Type B pancreatic cell (in vitro differentiated cells): ENCODE measurements at regions not wholly inside any gene's neighbourhood (a gene's known extent, or its start where the extent isn't known, plus 50 kb on each side); places are given as distances from the start of the nearest gene placed in this dataset.

ENCODE experiments used
- DNase-seq: peaks from one replicate; pipeline ENCODE4 v3.0.0; 2021; ENCODE audit warnings: mixed read lengths; ENCODE audit not compliant: unreplicated experiment; ENCODE audit errors: extremely low spot score
- H3K27ac Mint-ChIP-seq: 2 replicates; pipeline ENCODE4 v1.8.0; 2021; ENCODE audit warnings: mild to moderate bottlenecking, mixed read lengths
- H3K27me3 Mint-ChIP-seq: 2 replicates; pipeline ENCODE4 v1.8.0; 2021; ENCODE audit warnings: mixed read lengths
- H3K36me3 Mint-ChIP-seq: 2 replicates; pipeline ENCODE4 v1.8.0; 2021; ENCODE audit warnings: mixed read lengths
- H3K4me1 Mint-ChIP-seq: one replicate; pipeline ENCODE4 v1.8.0; 2021; ENCODE audit warnings: mixed read lengths; ENCODE audit not compliant: unreplicated experiment
- H3K4me3 Mint-ChIP-seq: 2 replicates; pipeline ENCODE4 v1.8.0; 2021; ENCODE audit warnings: mild to moderate bottlenecking, mixed read lengths
- H3K9me3 Mint-ChIP-seq: 2 replicates; pipeline ENCODE4 v1.8.0; 2021; ENCODE audit warnings: mixed read lengths
- TF ChIP-seq, protein P1 (sequence below): fragments of 200-600 bp; sonication (generic); conservative IDR thresholded peaks from 2 replicates; pipeline ENCODE4 v1.5.0; 2021; ENCODE audit warnings: antibody characterized with exemption, mild to moderate bottlenecking

DNA sequence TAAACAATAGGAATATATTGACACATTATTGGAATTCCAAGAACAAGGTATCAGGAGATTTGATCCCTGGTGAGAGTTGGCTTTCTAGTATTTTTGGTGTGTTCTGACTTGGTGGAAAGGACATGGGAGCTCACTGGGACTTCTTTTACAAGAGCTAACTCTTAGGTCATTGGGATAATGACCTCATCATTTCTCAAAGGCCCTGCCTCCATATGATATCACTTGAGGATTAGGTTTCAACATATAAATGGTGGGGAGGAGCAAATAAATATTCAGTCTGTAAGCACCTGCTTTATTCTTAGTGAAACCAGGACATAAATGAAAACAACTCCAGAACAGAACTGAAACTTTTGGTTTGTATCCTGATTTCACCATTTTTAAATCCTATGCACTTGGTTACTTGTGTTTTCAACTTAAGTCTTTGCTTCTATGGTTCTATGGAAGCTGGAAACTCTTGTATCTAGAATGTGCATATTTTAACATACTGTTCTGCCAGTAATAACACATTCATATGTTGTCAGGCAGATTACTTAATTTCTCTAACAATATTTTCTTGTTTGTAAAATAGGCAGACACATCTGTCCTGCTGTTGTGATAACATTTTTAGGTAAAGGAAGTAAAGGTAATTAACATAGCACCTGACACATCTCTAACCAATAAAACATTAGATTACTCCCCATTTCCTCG, 1527.7 kb upstream of the CDH8 start:
- H3K27me3 Mint-ChIP-seq: no peaks in the 10 kb centered on the region
- peaks cover 11% of the 10 kb centered on the region for H3K9me3 Mint-ChIP-seq
- no peaks in the 10 kb centered on the region for H3K36me3 Mint-ChIP-seq
- peaks cover 5% of the 10 kb centered on the region for H3K4me1 Mint-ChIP-seq
- TF ChIP-seq, protein P1, sequence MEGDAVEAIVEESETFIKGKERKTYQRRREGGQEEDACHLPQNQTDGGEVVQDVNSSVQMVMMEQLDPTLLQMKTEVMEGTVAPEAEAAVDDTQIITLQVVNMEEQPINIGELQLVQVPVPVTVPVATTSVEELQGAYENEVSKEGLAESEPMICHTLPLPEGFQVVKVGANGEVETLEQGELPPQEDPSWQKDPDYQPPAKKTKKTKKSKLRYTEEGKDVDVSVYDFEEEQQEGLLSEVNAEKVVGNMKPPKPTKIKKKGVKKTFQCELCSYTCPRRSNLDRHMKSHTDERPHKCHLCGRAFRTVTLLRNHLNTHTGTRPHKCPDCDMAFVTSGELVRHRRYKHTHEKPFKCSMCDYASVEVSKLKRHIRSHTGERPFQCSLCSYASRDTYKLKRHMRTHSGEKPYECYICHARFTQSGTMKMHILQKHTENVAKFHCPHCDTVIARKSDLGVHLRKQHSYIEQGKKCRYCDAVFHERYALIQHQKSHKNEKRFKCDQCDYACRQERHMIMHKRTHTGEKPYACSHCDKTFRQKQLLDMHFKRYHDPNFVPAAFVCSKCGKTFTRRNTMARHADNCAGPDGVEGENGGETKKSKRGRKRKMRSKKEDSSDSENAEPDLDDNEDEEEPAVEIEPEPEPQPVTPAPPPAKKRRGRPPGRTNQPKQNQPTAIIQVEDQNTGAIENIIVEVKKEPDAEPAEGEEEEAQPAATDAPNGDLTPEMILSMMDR: no peak
- no peak overlapping the region for H3K4me3 Mint-ChIP-seq
- DNase-seq: no peak
- H3K27ac Mint-ChIP-seq: no peak overlapping the region

DNA sequence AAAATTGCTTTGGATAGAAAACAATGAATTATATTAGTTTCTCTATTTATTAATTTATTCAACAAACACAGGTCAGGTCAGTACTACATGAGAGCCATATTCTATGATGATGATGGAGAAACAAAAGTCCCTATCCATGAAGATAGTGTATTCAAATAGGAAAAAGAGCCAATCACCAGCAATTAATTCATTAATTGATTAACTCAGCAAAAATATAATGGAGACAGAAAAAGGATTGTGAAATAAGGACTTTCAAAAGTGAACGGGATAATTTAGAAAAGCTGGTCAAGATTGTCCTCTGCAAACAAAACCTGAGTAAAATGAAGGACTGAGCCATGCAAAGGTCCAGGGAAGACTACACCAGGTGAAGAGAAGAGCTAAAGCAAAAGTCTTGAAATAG, 1517.7 kb upstream of the CDH8 start:
- no peak for DNase-seq
- H3K27me3 Mint-ChIP-seq: no peaks in the 10 kb centered on the region
- no peaks in the 10 kb centered on the region for H3K4me1 Mint-ChIP-seq
- no peak overlapping the region for H3K4me3 Mint-ChIP-seq
- H3K9me3 Mint-ChIP-seq: no peaks in the 10 kb centered on the region
- TF ChIP-seq, protein P1: no peak
- H3K36me3 Mint-ChIP-seq: no peaks in the 10 kb centered on the region
- H3K27ac Mint-ChIP-seq: no peak overlapping the region

GRCh38 chr16:63539276-63539675, 1503.0 kb upstream of the CDH8 start:
- TF ChIP-seq, protein P1: no peak
- H3K4me1 Mint-ChIP-seq: no peaks in the 10 kb centered on the region
- no peaks in the 10 kb centered on the region for H3K27me3 Mint-ChIP-seq
- no peak overlapping the region for H3K27ac Mint-ChIP-seq
- peaks cover 4% of the 10 kb centered on the region for H3K9me3 Mint-ChIP-seq
- no peak overlapping the region for H3K4me3 Mint-ChIP-seq
- no peak for DNase-seq
- no peaks in the 10 kb centered on the region for H3K36me3 Mint-ChIP-seq

- no peaks in the 10 kb centered on the region for H3K36me3 Mint-ChIP-seq
- H3K4me1 Mint-ChIP-seq: no peaks in the 10 kb centered on the region
- no peak for DNase-seq
- H3K9me3 Mint-ChIP-seq: no peaks in the 10 kb centered on the region
- TF ChIP-seq, protein P1: no peak
- no peak overlapping the region for H3K27ac Mint-ChIP-seq
- no peaks in the 10 kb centered on the region for H3K27me3 Mint-ChIP-seq
- H3K4me3 Mint-ChIP-seq: no peak overlapping the region
Observed at GRCh38 chr16:63530974-63531373, 1494.7 kb upstream of the CDH8 start.

DNA sequence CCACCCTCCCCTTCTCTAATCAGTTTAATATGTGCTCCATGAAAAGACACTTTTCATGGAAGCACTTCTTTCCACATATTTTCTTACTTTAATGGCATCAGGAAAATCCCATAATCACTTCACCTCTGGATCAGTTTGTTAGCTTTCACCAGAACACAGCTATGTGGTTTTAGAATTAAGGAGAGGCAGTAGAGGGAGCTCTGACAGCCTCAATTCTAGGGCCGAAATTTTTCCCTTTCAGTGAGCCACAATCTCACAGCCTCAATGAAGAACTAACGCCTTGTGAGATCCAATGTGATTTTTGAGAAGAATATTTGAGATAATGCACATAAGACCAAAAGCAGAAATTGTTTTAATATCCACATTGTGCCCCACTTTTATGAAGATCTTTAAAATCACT, 1494.0 kb upstream of the CDH8 start:
- Mint-ChIP-seq H3K27ac (no peak overlapping the region), H3K27me3 (no peaks in the 10 kb centered on the region), H3K4me3 (no peak overlapping the region), H3K4me1 (no peaks in the 10 kb centered on the region), H3K36me3 (no peaks in the 10 kb centered on the region), H3K9me3 (no peaks in the 10 kb centered on the region)
- TF ChIP-seq, protein P1: no peak
- no peak for DNase-seq

- no peak for DNase-seq
- no peaks in the 10 kb centered on the region for H3K27me3 Mint-ChIP-seq
- H3K4me1 Mint-ChIP-seq: no peaks in the 10 kb centered on the region
- no peaks in the 10 kb centered on the region for H3K36me3 Mint-ChIP-seq
- TF ChIP-seq, protein P1: no peak
- H3K9me3 Mint-ChIP-seq: no peaks in the 10 kb centered on the region
- H3K27ac Mint-ChIP-seq: no peak overlapping the region
- no peak overlapping the region for H3K4me3 Mint-ChIP-seq
Observed at GRCh38 chr16:63527404-63527803, 1491.2 kb upstream of the CDH8 start.
